ENCODE measurements at regions not wholly inside any gene's neighbourhood (a gene's known extent, or its start where the extent isn't known, plus 50 kb on each side); places are given as distances from the start of the nearest gene placed in this dataset.

GRCh38 chr2:219830353-219830738 lies 202.9 kb downstream of the SLC4A3 start:
- TF ChIP-seq L3MBTL2 (conservative IDR thresholded peaks at IDR 0.05): no peak
- TF ChIP-seq SP1 (IDR thresholded peaks at IDR 0.05): no peak
- TF ChIP-seq TARDBP (IDR thresholded peaks at IDR 0.05): no peak
- no peak for TF ChIP-seq LEF1 (IDR thresholded peaks at IDR 0.05; ENCODE audit: borderline replicate concordance)
- TF ChIP-seq BHLHE40 (IDR thresholded peaks at IDR 0.05; ENCODE audit: borderline replicate concordance): no peak
- TF ChIP-seq HDGF (IDR thresholded peaks at IDR 0.05; ENCODE audit: borderline replicate concordance): no peak
- no peak for TF ChIP-seq CTBP1 (IDR thresholded peaks at IDR 0.05; ENCODE audit: borderline replicate concordance)
- no peak for TF ChIP-seq NFRKB (IDR thresholded peaks at IDR 0.05)
- TF ChIP-seq FOXK2 (IDR thresholded peaks at IDR 0.05): no peak
- TF ChIP-seq ELF4 (IDR thresholded peaks at IDR 0.05): no peak
- no peak for TF ChIP-seq ARNT (IDR thresholded peaks at IDR 0.05)
- TF ChIP-seq FOXA1 (IDR thresholded peaks at IDR 0.05): no peak
- TF ChIP-seq FOXM1 (IDR thresholded peaks at IDR 0.05; ENCODE audit: borderline replicate concordance): no peak
- no peak for TF ChIP-seq SUZ12 (IDR thresholded peaks at IDR 0.05)
- TF ChIP-seq PKNOX1 (IDR thresholded peaks at IDR 0.05): no peak
- TF ChIP-seq ZNF384 (IDR thresholded peaks at IDR 0.05): no peak

GRCh38 chr2:219831957-219832356 lies 204.5 kb downstream of the SLC4A3 start:
- POLR2A ChIA-PET: no interaction called here
- TF ChIP-seq TARDBP (IDR thresholded peaks at IDR 0.05) (no peak), L3MBTL2 (conservative IDR thresholded peaks at IDR 0.05) (no peak), NFRKB (IDR thresholded peaks at IDR 0.05) (no peak), FOXK2 (IDR thresholded peaks at IDR 0.05) (no peak), ARNT (IDR thresholded peaks at IDR 0.05) (no peak), LEF1 (IDR thresholded peaks at IDR 0.05; ENCODE audit: borderline replicate concordance) (no peak), BHLHE40 (IDR thresholded peaks at IDR 0.05; ENCODE audit: borderline replicate concordance) (no peak), SP1 (IDR thresholded peaks at IDR 0.05) (no peak), FOXA1 (IDR thresholded peaks at IDR 0.05) (no peak), PKNOX1 (IDR thresholded peaks at IDR 0.05) (no peak), SUZ12 (IDR thresholded peaks at IDR 0.05) (no peak), HDGF (IDR thresholded peaks at IDR 0.05; ENCODE audit: borderline replicate concordance) (no peak), FOXM1 (IDR thresholded peaks at IDR 0.05; ENCODE audit: borderline replicate concordance) (no peak)
- no peak for DNase-seq (ENCODE audit: extremely low spot score)
- CTCF ChIA-PET: interaction anchor here (0.5 kb wide), 1 partner anchor 290 kb away, joined by 3 read pairs; no protein-coding TSS in a partner anchor

More at GRCh38 chr2:219830353-219830738, 202.9 kb downstream of the SLC4A3 start:
- CTCF ChIA-PET: no interaction called here
- POLR2A ChIA-PET: no interaction called here
- DNase-seq (ENCODE audit: extremely low spot score): no peak

- CTCF ChIA-PET: no interaction called here
- no peak for TF ChIP-seq FOXK2 (IDR thresholded peaks at IDR 0.05)
- no peak for TF ChIP-seq ELF4 (IDR thresholded peaks at IDR 0.05)
- no peak for TF ChIP-seq PKNOX1 (IDR thresholded peaks at IDR 0.05)
- no peak for TF ChIP-seq L3MBTL2 (conservative IDR thresholded peaks at IDR 0.05)
- no peak for TF ChIP-seq HDGF (IDR thresholded peaks at IDR 0.05; ENCODE audit: borderline replicate concordance)
- no peak for TF ChIP-seq SUZ12 (IDR thresholded peaks at IDR 0.05)
- DNase-seq (ENCODE audit: extremely low spot score): no peak
- POLR2A ChIA-PET: no interaction called here
These were observed 205.5 kb downstream of the SLC4A3 start for GRCh38 chr2:219832904-219833303.

GRCh38 chr2:219835493-219835892 lies 208.1 kb downstream of the SLC4A3 start:
- no peak for TF ChIP-seq TARDBP (IDR thresholded peaks at IDR 0.05)
- no peak for TF ChIP-seq ARNT (IDR thresholded peaks at IDR 0.05)
- no peak for TF ChIP-seq FOXK2 (IDR thresholded peaks at IDR 0.05)
- TF ChIP-seq BHLHE40 (IDR thresholded peaks at IDR 0.05; ENCODE audit: borderline replicate concordance): no peak
- no peak for TF ChIP-seq LEF1 (IDR thresholded peaks at IDR 0.05; ENCODE audit: borderline replicate concordance)
- no peak for TF ChIP-seq SP1 (IDR thresholded peaks at IDR 0.05)
- no peak for TF ChIP-seq PKNOX1 (IDR thresholded peaks at IDR 0.05)
- no peak for TF ChIP-seq FOXM1 (IDR thresholded peaks at IDR 0.05; ENCODE audit: borderline replicate concordance)
- TF ChIP-seq L3MBTL2 (conservative IDR thresholded peaks at IDR 0.05): no peak
- no peak for TF ChIP-seq NFRKB (IDR thresholded peaks at IDR 0.05)
- no peak for TF ChIP-seq SUZ12 (IDR thresholded peaks at IDR 0.05)
- TF ChIP-seq ELF4 (IDR thresholded peaks at IDR 0.05): no peak
- ChIA-PET CTCF (interaction anchor here (0.6 kb wide), 1 partner anchor 246 kb away, joined by 4 read pairs; no protein-coding TSS in a partner anchor), POLR2A (no interaction called here)
- DNase-seq (ENCODE audit: extremely low spot score): no peak

GRCh38 chr2:219836647-219837177 lies 209.3 kb downstream of the SLC4A3 start:
- DNase-seq (ENCODE audit: extremely low spot score): peak; percentile 23
- TF ChIP-seq ZNF384 (IDR thresholded peaks at IDR 0.05): no peak
- no peak for TF ChIP-seq FOXK2 (IDR thresholded peaks at IDR 0.05)
- no peak for TF ChIP-seq BHLHE40 (IDR thresholded peaks at IDR 0.05; ENCODE audit: borderline replicate concordance)
- TF ChIP-seq CTBP1 (IDR thresholded peaks at IDR 0.05; ENCODE audit: borderline replicate concordance): no peak
- no peak for TF ChIP-seq LEF1 (IDR thresholded peaks at IDR 0.05; ENCODE audit: borderline replicate concordance)
- TF ChIP-seq ARNT (IDR thresholded peaks at IDR 0.05): no peak
- CTCF ChIA-PET: interaction anchor here (0.7 to 1.2 kb wide), 3 partner anchors 10 to 108 kb away, joined by 3 to 6 read pairs (median 4); no protein-coding TSS in a partner anchor
- POLR2A ChIA-PET: no interaction called here

Data from HEK293T (cell line).